ENCODE measurements at regions not wholly inside any gene's neighbourhood (a gene's known extent, or its start where the extent isn't known, plus 50 kb on each side); places are given as distances from the start of the nearest gene placed in this dataset.

GRCh38 chr17:33652731-33653398 is 359.8 kb upstream of the ASIC2 start:
- TF ChIP-seq POLR2A (IDR thresholded peaks at IDR 0.05) (no peak), POLR2AphosphoS5 (IDR thresholded peaks at IDR 0.05) (no peak), EP300 (IDR thresholded peaks at IDR 0.05) (no peak)
- TF ChIP-seq, protein P1, sequence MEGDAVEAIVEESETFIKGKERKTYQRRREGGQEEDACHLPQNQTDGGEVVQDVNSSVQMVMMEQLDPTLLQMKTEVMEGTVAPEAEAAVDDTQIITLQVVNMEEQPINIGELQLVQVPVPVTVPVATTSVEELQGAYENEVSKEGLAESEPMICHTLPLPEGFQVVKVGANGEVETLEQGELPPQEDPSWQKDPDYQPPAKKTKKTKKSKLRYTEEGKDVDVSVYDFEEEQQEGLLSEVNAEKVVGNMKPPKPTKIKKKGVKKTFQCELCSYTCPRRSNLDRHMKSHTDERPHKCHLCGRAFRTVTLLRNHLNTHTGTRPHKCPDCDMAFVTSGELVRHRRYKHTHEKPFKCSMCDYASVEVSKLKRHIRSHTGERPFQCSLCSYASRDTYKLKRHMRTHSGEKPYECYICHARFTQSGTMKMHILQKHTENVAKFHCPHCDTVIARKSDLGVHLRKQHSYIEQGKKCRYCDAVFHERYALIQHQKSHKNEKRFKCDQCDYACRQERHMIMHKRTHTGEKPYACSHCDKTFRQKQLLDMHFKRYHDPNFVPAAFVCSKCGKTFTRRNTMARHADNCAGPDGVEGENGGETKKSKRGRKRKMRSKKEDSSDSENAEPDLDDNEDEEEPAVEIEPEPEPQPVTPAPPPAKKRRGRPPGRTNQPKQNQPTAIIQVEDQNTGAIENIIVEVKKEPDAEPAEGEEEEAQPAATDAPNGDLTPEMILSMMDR (IDR thresholded peaks at IDR 0.05) = no peak

All from gastroesophageal sphincter (tissue), 3 donors.